ENCODE measurements at regions not wholly inside any gene's neighbourhood (a gene's known extent, or its start where the extent isn't known, plus 50 kb on each side); places are given as distances from the start of the nearest gene placed in this dataset.

DNA sequence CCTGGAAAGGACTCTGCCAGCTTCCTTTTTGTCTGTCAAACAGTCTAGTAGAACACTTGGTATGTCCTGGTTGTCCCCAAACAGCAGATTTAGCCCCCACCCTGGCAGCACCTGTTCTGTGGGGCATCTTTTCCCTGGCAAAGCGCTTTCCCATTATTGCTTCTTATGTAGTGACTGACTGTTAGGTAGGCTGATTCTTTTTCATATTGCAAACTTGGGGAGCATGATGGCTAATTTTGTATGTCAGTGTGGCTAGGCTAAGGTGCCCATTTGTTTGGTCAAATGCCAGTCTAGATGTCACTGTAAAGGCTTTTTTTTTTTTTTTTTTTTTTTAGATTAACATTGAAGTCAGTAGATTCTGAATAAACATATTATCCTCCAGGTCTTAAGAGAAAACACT, 140.2 kb downstream of the MYCN start:
- Histone ChIP-seq H3K27me3 (ENCODE audit: insufficient read depth, low read length) (no peaks in the 10 kb centered on the region), H2BK120ac (ENCODE audit: low read depth, low read length, poor library complexity, severe bottlenecking) (no peak overlapping the region), H3K14ac (ENCODE audit: insufficient read depth, low read length) (no peak overlapping the region), H2BK20ac (ENCODE audit: low read depth, low read length, poor library complexity, severe bottlenecking) (no peak overlapping the region), H2BK5ac (ENCODE audit: insufficient read length, low read length) (no peak overlapping the region), H3K4me2 (ENCODE audit: insufficient read depth, insufficient read length, low read length) (no peak overlapping the region), H3K18ac (ENCODE audit: insufficient read length, low read depth, low read length) (no peak overlapping the region), H3K9ac (ENCODE audit: extremely low read depth, insufficient read length, low read length) (no peak overlapping the region), H4K5ac (ENCODE audit: insufficient read length, low read depth, low read length) (no peak overlapping the region), H3K79me2 (ENCODE audit: insufficient read depth, low read length) (no peaks in the 10 kb centered on the region), H3K23me2 (ENCODE audit: insufficient read length, low read depth, low read length, poor library complexity, severe bottlenecking) (no peaks in the 10 kb centered on the region), H3K4ac (ENCODE audit: low read depth, low read length) (no peak overlapping the region), H3K9me3 (ENCODE audit: control insufficient read depth, low read depth, low read length) (no peaks in the 10 kb centered on the region), H3K79me1 (ENCODE audit: insufficient read depth, low read depth, low read length, poor library complexity, severe bottlenecking) (no peaks in the 10 kb centered on the region), H4K8ac (replicated peaks; ENCODE audit: insufficient read length, low read depth, low read length) (no peak overlapping the region), H2AK5ac (ENCODE audit: insufficient read length, low read length) (no peak overlapping the region), H2BK15ac (ENCODE audit: low read depth, low read length) (no peak overlapping the region), H3K27ac (ENCODE audit: insufficient read length, low read depth, low read length) (no peak overlapping the region), H3K4me1 (ENCODE audit: insufficient read depth, low read length) (peaks cover 9% of the 10 kb centered on the region; the same call in 1 of the 2 replicates), H2AFZ (ENCODE audit: low read length) (no peak overlapping the region), H3K56ac (ENCODE audit: insufficient read length, low read depth, low read length) (no peak overlapping the region), H4K91ac (ENCODE audit: insufficient read length, low read depth, low read length) (no peak overlapping the region), H2BK12ac (ENCODE audit: insufficient read length, low read depth, low read length) (no peak overlapping the region), H3T11ph (ENCODE audit: low read length) (no peak overlapping the region), H3K23ac (ENCODE audit: insufficient read length, low read depth, low read length) (no peak overlapping the region), H4K20me1 (ENCODE audit: control insufficient read depth, insufficient read depth, insufficient read length) (no peaks in the 10 kb centered on the region)
- TF ChIP-seq, protein P1, sequence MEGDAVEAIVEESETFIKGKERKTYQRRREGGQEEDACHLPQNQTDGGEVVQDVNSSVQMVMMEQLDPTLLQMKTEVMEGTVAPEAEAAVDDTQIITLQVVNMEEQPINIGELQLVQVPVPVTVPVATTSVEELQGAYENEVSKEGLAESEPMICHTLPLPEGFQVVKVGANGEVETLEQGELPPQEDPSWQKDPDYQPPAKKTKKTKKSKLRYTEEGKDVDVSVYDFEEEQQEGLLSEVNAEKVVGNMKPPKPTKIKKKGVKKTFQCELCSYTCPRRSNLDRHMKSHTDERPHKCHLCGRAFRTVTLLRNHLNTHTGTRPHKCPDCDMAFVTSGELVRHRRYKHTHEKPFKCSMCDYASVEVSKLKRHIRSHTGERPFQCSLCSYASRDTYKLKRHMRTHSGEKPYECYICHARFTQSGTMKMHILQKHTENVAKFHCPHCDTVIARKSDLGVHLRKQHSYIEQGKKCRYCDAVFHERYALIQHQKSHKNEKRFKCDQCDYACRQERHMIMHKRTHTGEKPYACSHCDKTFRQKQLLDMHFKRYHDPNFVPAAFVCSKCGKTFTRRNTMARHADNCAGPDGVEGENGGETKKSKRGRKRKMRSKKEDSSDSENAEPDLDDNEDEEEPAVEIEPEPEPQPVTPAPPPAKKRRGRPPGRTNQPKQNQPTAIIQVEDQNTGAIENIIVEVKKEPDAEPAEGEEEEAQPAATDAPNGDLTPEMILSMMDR (conservative IDR thresholded peaks at IDR 0.05): no peak
- Mint-ChIP-seq H3K4me1 (peaks cover 36 to 38% of the 10 kb centered on the region in 2 experiments), H3K4me3 (no peak overlapping the region), H3K36me3 (ENCODE audit: insufficient read depth in 1 of 3, low read depth in 3 of 3) (0 out of 7 replicates have a peak, but pooled peaks cover 0 to 2% (median 0%) of the 10 kb centered on the region in 3 experiments), H3K27me3 (ENCODE audit: low read depth) (peaks cover 6% of the 10 kb centered on the region), H3K9me3 (no peaks in the 10 kb centered on the region; a peak in 1 of 5 replicates), H3K27ac (no peak overlapping the region)
- WGBS (ENCODE audit: extremely low coverage, insufficient read length, low lambda C conversion rate): no CpG with 5 or more reads among the region's 1 CpG
- no peak for DNase-seq

Data from H9 (cell line).